HL-60 (cell line): ENCODE measurements at regions not wholly inside any gene's neighbourhood (a gene's known extent, or its start where the extent isn't known, plus 50 kb on each side); places are given as distances from the start of the nearest gene placed in this dataset.

Source experiments
- DNase-seq, 2 experiments: peaks; one replicate each; pipeline ENCODE4 v3.0.0-alpha.2; 2010 to 2020; ENCODE audit warnings: low read depth in 1 of 2, low spot score in 1 of 2
- H3K27ac ChIP-seq: fragments of 250-450 bp; sonication (Bioruptor Pico); replicated peaks from 2 replicates; pipeline ENCODE4 v1.5.1; 2020; ENCODE audit warnings: mild to moderate bottlenecking, moderate library complexity
- H3K27me3 ChIP-seq: fragments of 250-450 bp; sonication (Bioruptor Pico); 2 replicates; pipeline ENCODE4 v1.5.1; 2021; ENCODE audit warnings: mild to moderate bottlenecking, moderate library complexity; ENCODE audit not compliant: insufficient read depth, poor library complexity, severe bottlenecking
- H3K4me3 ChIP-seq: replicated peaks from 2 replicates; pipeline ENCODE4 v1.5.1; 2011; ENCODE audit warnings: mild to moderate bottlenecking, control low read depth, low read length; ENCODE audit not compliant: insufficient read depth
- GABPA ChIP-seq: IDR thresholded peaks from 2 replicates; pipeline ENCODE4 v1.6.1; 2012; ENCODE audit warnings: low read depth
- POLR2AphosphoS5 ChIP-seq: IDR thresholded peaks from 2 replicates; pipeline ENCODE4 v1.6.1; 2012; ENCODE audit warnings: low read depth
- REST ChIP-seq: IDR thresholded peaks from 2 replicates; pipeline ENCODE4 v1.6.1; 2012; ENCODE audit warnings: low read depth; ENCODE audit not compliant: insufficient replicate concordance
- SPI1 ChIP-seq: IDR thresholded peaks from 2 replicates; pipeline ENCODE4 v1.6.1; 2012; ENCODE audit warnings: low read depth, mild to moderate bottlenecking, borderline replicate concordance
- TF ChIP-seq, protein P1 (sequence below): IDR thresholded peaks from one replicate; pipeline ENCODE4 v1.5.1; 2011; ENCODE audit warnings: low read length, control low read depth, inconsistent platforms; ENCODE audit not compliant: insufficient read depth

DNA sequence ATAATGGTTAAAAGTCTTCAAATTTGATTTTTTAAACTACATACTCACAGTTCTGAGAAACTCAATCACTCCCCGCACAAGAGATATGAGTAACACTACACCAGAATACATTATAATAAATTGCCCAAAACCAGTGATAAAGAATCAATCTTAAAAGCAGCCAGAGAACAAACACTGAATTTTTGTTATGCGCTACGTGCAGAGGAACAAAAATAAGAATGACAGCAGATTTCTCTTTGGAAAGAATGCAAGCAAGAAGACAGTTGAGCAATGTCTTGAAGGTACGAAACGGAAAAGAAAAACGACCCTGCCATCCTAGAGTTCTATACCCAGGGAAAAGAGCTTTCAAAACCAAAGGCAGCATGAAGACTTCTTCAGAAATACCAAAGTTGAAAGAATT, 216.7 kb downstream of the TTLL2 start:
- Histone ChIP-seq H3K4me3 (no peak overlapping the region), H3K27me3 (no peaks in the 10 kb centered on the region), H3K27ac (no peak overlapping the region)
- TF ChIP-seq, protein P1, sequence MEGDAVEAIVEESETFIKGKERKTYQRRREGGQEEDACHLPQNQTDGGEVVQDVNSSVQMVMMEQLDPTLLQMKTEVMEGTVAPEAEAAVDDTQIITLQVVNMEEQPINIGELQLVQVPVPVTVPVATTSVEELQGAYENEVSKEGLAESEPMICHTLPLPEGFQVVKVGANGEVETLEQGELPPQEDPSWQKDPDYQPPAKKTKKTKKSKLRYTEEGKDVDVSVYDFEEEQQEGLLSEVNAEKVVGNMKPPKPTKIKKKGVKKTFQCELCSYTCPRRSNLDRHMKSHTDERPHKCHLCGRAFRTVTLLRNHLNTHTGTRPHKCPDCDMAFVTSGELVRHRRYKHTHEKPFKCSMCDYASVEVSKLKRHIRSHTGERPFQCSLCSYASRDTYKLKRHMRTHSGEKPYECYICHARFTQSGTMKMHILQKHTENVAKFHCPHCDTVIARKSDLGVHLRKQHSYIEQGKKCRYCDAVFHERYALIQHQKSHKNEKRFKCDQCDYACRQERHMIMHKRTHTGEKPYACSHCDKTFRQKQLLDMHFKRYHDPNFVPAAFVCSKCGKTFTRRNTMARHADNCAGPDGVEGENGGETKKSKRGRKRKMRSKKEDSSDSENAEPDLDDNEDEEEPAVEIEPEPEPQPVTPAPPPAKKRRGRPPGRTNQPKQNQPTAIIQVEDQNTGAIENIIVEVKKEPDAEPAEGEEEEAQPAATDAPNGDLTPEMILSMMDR, result no peak
- TF ChIP-seq GABPA (no peak), SPI1 (no peak), POLR2AphosphoS5 (no peak), REST (no peak)
- no peak for DNase-seq

GRCh38 chr6:167543602-167544497, 219.0 kb downstream of the TTLL2 start:
- no peak overlapping the region for H3K4me3 ChIP-seq
- DNase-seq, result no peak
- no peaks in the 10 kb centered on the region for H3K27me3 ChIP-seq
- H3K27ac ChIP-seq, result no peak overlapping the region
- TF ChIP-seq GABPA, result no peak
- no peak for TF ChIP-seq SPI1

GRCh38 chr6:167546611-167547327, 221.9 kb downstream of the TTLL2 start:
- Histone ChIP-seq H3K27ac (no peak overlapping the region), H3K27me3 (no peaks in the 10 kb centered on the region), H3K4me3 (no peak overlapping the region)
- no peak for DNase-seq
- TF ChIP-seq GABPA, result no peak
- no peak for TF ChIP-seq POLR2AphosphoS5
- TF ChIP-seq, protein P1, result no peak
- no peak for TF ChIP-seq SPI1
- no peak for TF ChIP-seq REST

GRCh38 chr6:167547328-167547692, 222.4 kb downstream of the TTLL2 start:
- TF ChIP-seq SPI1, result no peak
- TF ChIP-seq, protein P1, result no peak
- TF ChIP-seq GABPA, result no peak
- TF ChIP-seq POLR2AphosphoS5, result no peak
- no peak for TF ChIP-seq REST
- H3K27me3 ChIP-seq, result no peaks in the 10 kb centered on the region
- no peak for DNase-seq
- no peak overlapping the region for H3K4me3 ChIP-seq
- no peak overlapping the region for H3K27ac ChIP-seq
